HepG2 (cell line): ENCODE measurements at regions not wholly inside any gene's neighbourhood (a gene's known extent, or its start where the extent isn't known, plus 50 kb on each side); places are given as distances from the start of the nearest gene placed in this dataset.

Experiments
- ARID5B ChIP-seq: IDR thresholded peaks from 2 replicates; pipeline ENCODE4 v1.4.0; 2020; ENCODE audit warnings: mild to moderate bottlenecking, missing genetic modification reagents
- ATF7-NPFF ChIP-seq: sonication (generic); formaldehyde crosslinking; IDR thresholded peaks from 2 replicates; pipeline ENCODE4 v1.8.1; 2023; ENCODE audit warnings: mild to moderate bottlenecking, low read depth, missing genetic modification reagents, moderate library complexity
- BCL6 ChIP-seq: IDR thresholded peaks from 2 replicates; pipeline ENCODE4 v1.6.1; 2016; ENCODE audit warnings: missing genetic modification reagents, missing compliant biosample characterization
- CBX2 ChIP-seq, 2 experiments: fragments of 200-600 bp in 1 of 2; sonication (generic); formaldehyde crosslinking in 1 of 2; IDR thresholded peaks; 2 replicates each; pipeline versions ENCODE4 v1.7.0 to v1.8.1; 2018 to 2022; ENCODE audit warnings: low read depth in 2 of 2, low read length in 1 of 2, mild to moderate bottlenecking in 1 of 2, missing genetic modification reagents in 1 of 2
- ERF ChIP-seq: IDR thresholded peaks from 2 replicates; pipeline ENCODE4 v1.6.1; 2018; ENCODE audit warnings: missing biosample characterization, missing genetic modification reagents
- ETV5 ChIP-seq: IDR thresholded peaks from 2 replicates; pipeline ENCODE4 v1.6.1; 2018; ENCODE audit warnings: missing biosample characterization, missing genetic modification reagents, inconsistent platforms, borderline replicate concordance
- FOXK2 ChIP-seq: fragments of 450-650 bp; IDR thresholded peaks from 2 replicates; pipeline ENCODE4 v1.6.1; 2016
- HMGA1 ChIP-seq: sonication (generic); formaldehyde crosslinking; conservative IDR thresholded peaks from 2 replicates; pipeline ENCODE4 v1.4.0; 2020; ENCODE audit warnings: missing genetic modification reagents
- HNF4A ChIP-seq: sonication (generic); formaldehyde crosslinking; IDR thresholded peaks from 2 replicates; pipeline ENCODE4 v1.4.0; 2020; ENCODE audit warnings: missing genetic modification reagents
- HNRNPUL1 ChIP-seq: fragments of 200-400 bp; formaldehyde crosslinking; IDR thresholded peaks from 2 replicates; pipeline ENCODE4 v1.6.1; 2017; ENCODE audit warnings: low read depth, mild to moderate bottlenecking, low read length, moderate library complexity
- MTA3 ChIP-seq: sonication (generic); formaldehyde crosslinking; IDR thresholded peaks from 2 replicates; pipeline ENCODE4 v1.4.0; 2020; ENCODE audit warnings: missing genetic modification reagents
- MYC ChIP-seq: sonication (generic); formaldehyde crosslinking; IDR thresholded peaks from 2 replicates; pipeline ENCODE4 v1.9.0; 2021; ENCODE audit warnings: missing genetic modification reagents, borderline replicate concordance
- RCOR2 ChIP-seq: IDR thresholded peaks from 2 replicates; pipeline ENCODE4 v1.6.1; 2016; ENCODE audit warnings: missing biosample characterization, missing genetic modification reagents
- TAF1 ChIP-seq: sonication (generic); formaldehyde crosslinking; IDR thresholded peaks from 2 replicates; pipeline ENCODE4 v1.4.0; 2020; ENCODE audit warnings: missing genetic modification reagents
- TERF1 ChIP-seq: sonication (generic); formaldehyde crosslinking; IDR thresholded peaks from 2 replicates; pipeline ENCODE4 v1.8.0; 2022; ENCODE audit warnings: mild to moderate bottlenecking, missing genetic modification reagents, moderate library complexity
- ZNF260 ChIP-seq: sonication (generic); formaldehyde crosslinking; IDR thresholded peaks from 2 replicates; pipeline ENCODE4 v1.4.0; 2020; ENCODE audit warnings: missing genetic modification reagents, low read depth, mild to moderate bottlenecking, borderline replicate concordance
- ZNF326 ChIP-seq: sonication (generic); formaldehyde crosslinking; IDR thresholded peaks from 2 replicates; pipeline ENCODE4 v1.4.0; 2020; ENCODE audit warnings: missing genetic modification reagents, borderline replicate concordance
- ZNF337 ChIP-seq: sonication (generic); formaldehyde crosslinking; IDR thresholded peaks from 2 replicates; pipeline ENCODE4 v1.5.1; 2020; ENCODE audit warnings: missing genetic modification reagents, low read depth, mild to moderate bottlenecking, borderline replicate concordance
- ZNF616 ChIP-seq: sonication (generic); formaldehyde crosslinking; IDR thresholded peaks from 2 replicates; pipeline ENCODE4 v1.5.0; 2020; ENCODE audit warnings: low read depth, mild to moderate bottlenecking, missing genetic modification reagents
- TF ChIP-seq, protein P1 (sequence below): sonication (generic); formaldehyde crosslinking; conservative IDR thresholded peaks from 2 replicates; pipeline ENCODE4 v1.4.0; 2020; ENCODE audit warnings: missing genetic modification reagents

DNA sequence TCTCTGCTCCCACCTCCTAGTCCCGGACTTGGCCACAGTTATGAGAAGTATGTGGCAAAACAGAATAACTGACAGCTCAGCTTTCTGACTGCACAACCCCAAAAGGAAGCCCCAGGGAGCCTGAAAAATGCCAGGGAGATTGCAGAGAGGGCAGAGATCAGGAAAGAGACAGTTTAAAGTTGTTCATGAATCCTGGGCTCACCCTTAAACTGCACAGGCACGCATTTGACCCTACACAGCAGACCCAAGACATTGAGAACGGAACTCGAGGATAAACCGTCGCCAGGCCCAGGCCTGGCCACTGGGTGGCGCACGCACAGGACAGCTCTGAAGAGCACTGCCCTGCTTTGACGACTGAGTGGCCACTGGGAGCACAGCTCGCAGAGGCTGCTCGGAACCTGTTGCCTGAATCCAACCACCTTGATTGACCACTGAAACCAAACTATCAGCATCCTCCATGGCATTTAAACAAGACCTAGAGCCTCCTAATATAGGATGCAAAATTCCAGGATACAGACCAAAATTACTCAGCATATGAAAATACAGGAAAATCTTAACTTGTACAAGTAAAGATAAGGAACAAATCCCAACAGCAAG, 114.0 kb downstream of the C16orf95 start (continued):
- no peak for TF ChIP-seq TERF1
- TF ChIP-seq ATF7-NPFF (CRISPR knock-in tag) = no peak
- peak; percentile 63; the same call in 1 of the 2 replicates for TF ChIP-seq ERF (CRISPR knock-in tag)
- TF ChIP-seq, protein P1, sequence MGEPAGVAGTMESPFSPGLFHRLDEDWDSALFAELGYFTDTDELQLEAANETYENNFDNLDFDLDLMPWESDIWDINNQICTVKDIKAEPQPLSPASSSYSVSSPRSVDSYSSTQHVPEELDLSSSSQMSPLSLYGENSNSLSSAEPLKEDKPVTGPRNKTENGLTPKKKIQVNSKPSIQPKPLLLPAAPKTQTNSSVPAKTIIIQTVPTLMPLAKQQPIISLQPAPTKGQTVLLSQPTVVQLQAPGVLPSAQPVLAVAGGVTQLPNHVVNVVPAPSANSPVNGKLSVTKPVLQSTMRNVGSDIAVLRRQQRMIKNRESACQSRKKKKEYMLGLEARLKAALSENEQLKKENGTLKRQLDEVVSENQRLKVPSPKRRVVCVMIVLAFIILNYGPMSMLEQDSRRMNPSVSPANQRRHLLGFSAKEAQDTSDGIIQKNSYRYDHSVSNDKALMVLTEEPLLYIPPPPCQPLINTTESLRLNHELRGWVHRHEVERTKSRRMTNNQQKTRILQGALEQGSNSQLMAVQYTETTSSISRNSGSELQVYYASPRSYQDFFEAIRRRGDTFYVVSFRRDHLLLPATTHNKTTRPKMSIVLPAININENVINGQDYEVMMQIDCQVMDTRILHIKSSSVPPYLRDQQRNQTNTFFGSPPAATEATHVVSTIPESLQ (CRISPR knock-in tag) = no peak; the same call in 1 of the 2 replicates
- peak; percentile 48; the same call in 1 of the 2 replicates for TF ChIP-seq ETV5 (CRISPR knock-in tag)
- no peak for TF ChIP-seq MTA3 (CRISPR knock-in tag)
- no peak for TF ChIP-seq ARID5B (CRISPR knock-in tag)
- TF ChIP-seq ZNF326 (CRISPR knock-in tag) = no peak
- no peak for TF ChIP-seq HNRNPUL1
- no peak for TF ChIP-seq CBX2 (IDR thresholded peaks at IDR 0.05; ENCODE audit: low read depth, low read length)
- TF ChIP-seq CBX2 (CRISPR knock-in tag; IDR thresholded peaks at IDR 0.05; ENCODE audit: low read depth) = no peak
- TF ChIP-seq RCOR2 (CRISPR knock-in tag) = no peak
- no peak for TF ChIP-seq HMGA1
- no peak for TF ChIP-seq ZNF616 (CRISPR knock-in tag)
- peak; percentile 9; the same call in 1 of the 2 replicates for TF ChIP-seq HNF4A (CRISPR knock-in tag)
- TF ChIP-seq ZNF260 = no peak
- TF ChIP-seq TAF1 (CRISPR knock-in tag) = no peak
- TF ChIP-seq ZNF337 (CRISPR knock-in tag) = no peak
- TF ChIP-seq FOXK2 = no peak
- TF ChIP-seq BCL6 (CRISPR knock-in tag) = 0 out of 2 replicates have a peak, but pooled peaks have one; percentile 16
- TF ChIP-seq MYC = 0 out of 2 replicates have a peak, but pooled peaks have one; percentile 19
